ENCODE measurements at regions not wholly inside any gene's neighbourhood (a gene's known extent, or its start where the extent isn't known, plus 50 kb on each side); places are given as distances from the start of the nearest gene placed in this dataset.

DNA sequence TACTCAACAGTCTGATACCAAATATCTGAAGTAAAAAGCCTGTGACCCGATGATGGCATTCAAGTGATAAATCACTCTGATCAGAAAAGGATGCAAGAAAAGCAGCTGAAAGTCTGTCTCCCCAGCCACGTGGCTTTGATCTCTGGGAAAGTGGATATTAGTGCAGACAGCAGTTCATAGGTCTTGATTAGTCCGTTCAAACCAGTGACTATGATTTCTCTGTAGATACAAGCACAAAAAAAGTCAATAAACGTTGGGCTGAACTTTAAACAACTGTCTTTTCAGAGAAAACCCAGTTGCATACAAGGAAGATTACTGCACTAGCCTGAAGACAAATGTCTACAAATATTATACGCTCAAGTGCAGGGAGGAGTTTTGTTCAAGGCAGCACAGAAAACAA, 107.7 kb upstream of the CDC42EP3 start:
- TF ChIP-seq EP300 (IDR thresholded peaks at IDR 0.05) (no peak), POLR2A (IDR thresholded peaks at IDR 0.05) (no peak)
- TF ChIP-seq, protein P1, sequence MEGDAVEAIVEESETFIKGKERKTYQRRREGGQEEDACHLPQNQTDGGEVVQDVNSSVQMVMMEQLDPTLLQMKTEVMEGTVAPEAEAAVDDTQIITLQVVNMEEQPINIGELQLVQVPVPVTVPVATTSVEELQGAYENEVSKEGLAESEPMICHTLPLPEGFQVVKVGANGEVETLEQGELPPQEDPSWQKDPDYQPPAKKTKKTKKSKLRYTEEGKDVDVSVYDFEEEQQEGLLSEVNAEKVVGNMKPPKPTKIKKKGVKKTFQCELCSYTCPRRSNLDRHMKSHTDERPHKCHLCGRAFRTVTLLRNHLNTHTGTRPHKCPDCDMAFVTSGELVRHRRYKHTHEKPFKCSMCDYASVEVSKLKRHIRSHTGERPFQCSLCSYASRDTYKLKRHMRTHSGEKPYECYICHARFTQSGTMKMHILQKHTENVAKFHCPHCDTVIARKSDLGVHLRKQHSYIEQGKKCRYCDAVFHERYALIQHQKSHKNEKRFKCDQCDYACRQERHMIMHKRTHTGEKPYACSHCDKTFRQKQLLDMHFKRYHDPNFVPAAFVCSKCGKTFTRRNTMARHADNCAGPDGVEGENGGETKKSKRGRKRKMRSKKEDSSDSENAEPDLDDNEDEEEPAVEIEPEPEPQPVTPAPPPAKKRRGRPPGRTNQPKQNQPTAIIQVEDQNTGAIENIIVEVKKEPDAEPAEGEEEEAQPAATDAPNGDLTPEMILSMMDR (IDR thresholded peaks at IDR 0.05): no peak

Measured in ovary (tissue), 3 donors.